ENCODE measurements at regions not wholly inside any gene's neighbourhood (a gene's known extent, or its start where the extent isn't known, plus 50 kb on each side); places are given as distances from the start of the nearest gene placed in this dataset.

DNA sequence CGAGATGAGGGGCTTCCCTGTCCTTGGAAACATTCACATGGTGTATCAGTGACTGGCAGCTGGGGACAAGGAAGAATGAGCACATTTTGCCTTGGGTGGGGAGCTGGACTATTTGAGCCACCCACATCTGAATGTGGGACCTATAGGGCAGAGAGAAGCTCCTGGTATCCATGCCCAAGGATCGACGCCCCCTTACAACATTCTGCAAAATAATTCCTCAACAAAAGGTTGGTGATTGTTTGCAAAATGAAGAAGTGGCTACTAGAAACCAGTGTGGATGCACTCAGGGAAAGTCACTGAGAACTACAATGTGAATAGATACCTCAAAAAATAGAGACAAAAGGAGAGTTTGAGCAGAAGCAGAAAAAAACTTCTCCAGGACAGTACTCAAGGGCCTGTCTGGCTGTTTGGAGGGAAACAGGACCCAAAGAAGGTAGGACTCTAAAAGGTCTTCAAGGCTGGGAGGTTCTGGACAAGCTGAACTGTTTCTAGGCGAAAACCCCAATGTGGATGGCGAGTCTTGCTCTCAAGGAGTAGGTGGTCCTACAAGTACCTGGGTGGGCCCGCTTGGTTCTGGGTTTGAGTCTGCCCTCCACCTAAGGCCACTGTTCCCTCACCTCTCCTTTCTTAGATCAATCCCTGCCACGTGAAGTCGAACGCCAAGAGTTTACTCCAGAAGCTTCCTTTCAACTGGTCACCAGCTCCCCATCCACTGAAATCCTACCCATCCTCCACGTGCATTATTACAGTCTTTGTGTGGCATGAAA lies 125.0 kb upstream of the ZNF746 start:
- TF ChIP-seq, protein P1, sequence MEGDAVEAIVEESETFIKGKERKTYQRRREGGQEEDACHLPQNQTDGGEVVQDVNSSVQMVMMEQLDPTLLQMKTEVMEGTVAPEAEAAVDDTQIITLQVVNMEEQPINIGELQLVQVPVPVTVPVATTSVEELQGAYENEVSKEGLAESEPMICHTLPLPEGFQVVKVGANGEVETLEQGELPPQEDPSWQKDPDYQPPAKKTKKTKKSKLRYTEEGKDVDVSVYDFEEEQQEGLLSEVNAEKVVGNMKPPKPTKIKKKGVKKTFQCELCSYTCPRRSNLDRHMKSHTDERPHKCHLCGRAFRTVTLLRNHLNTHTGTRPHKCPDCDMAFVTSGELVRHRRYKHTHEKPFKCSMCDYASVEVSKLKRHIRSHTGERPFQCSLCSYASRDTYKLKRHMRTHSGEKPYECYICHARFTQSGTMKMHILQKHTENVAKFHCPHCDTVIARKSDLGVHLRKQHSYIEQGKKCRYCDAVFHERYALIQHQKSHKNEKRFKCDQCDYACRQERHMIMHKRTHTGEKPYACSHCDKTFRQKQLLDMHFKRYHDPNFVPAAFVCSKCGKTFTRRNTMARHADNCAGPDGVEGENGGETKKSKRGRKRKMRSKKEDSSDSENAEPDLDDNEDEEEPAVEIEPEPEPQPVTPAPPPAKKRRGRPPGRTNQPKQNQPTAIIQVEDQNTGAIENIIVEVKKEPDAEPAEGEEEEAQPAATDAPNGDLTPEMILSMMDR (optimal IDR thresholded peaks at IDR 0.05 in 1 of 3, IDR thresholded peaks at IDR 0.05 in 1 of 3, conservative IDR thresholded peaks at IDR 0.05 in 1 of 3; ENCODE audit: extremely low read depth in 1 of 3, insufficient read depth in 2 of 3, low read length in 3 of 3): no peak
- no peak for TF ChIP-seq EZH2 (IDR thresholded peaks at IDR 0.05; ENCODE audit: low read length)
- H3K4me3 ChIP-seq (ENCODE audit: control insufficient read depth in 2 of 3, extremely low read depth in 1 of 3, insufficient read depth in 2 of 3, low read depth in 1 of 3, low read length in 3 of 3): peak overlapping the region; percentile 77 to 96 (median 87)
- H3K4me2 ChIP-seq (ENCODE audit: control insufficient read depth, extremely low read depth, insufficient read depth, low read depth, low read length): peak overlapping the region; percentile 78
- H3K9ac ChIP-seq (ENCODE audit: control insufficient read depth, extremely low read depth, insufficient read depth, low read length): no peak overlapping the region
- H4K20me1 ChIP-seq (ENCODE audit: control insufficient read depth, extremely low read depth, insufficient read depth, low read length): peaks cover 8% of the 10 kb centered on the region
- no peak overlapping the region for H3K27ac ChIP-seq (ENCODE audit: control insufficient read depth, insufficient read depth, low read length)
- no peaks in the 10 kb centered on the region for H3K27me3 ChIP-seq (ENCODE audit: control insufficient read depth, extremely low read depth, insufficient read depth, low read length)
- dilution Hi-C loops (cut with MboI; ENCODE audit: extremely low pct_ligation_motif_present, low sequenced_read_pairs): no loop called here
- peaks cover 16 to 17% of the 10 kb centered on the region in 2 experiments for H3K36me3 ChIP-seq (ENCODE audit: control insufficient read depth in 2 of 2, extremely low read depth in 1 of 2, insufficient read depth in 2 of 2, low read length in 2 of 2)
- DNase-seq (ENCODE audit: low read depth, low spot score) (no peak), FAIRE-seq (no peak)
- H2AFZ ChIP-seq (ENCODE audit: control insufficient read depth, low read length): no peak overlapping the region
- no peaks in the 10 kb centered on the region for H3K9me3 ChIP-seq (ENCODE audit: control insufficient read depth, low read depth, low read length)
- H3K9me1 ChIP-seq (ENCODE audit: control insufficient read depth, extremely low read depth, insufficient read depth, low read length): no peaks in the 10 kb centered on the region
- H3K79me2 ChIP-seq (ENCODE audit: control insufficient read depth, insufficient read depth, low read length): peaks cover 44% of the 10 kb centered on the region
- peaks cover 14% of the 10 kb centered on the region for H3K4me1 ChIP-seq (ENCODE audit: control insufficient read depth, extremely low read depth, insufficient read depth, low read length)

DNA sequence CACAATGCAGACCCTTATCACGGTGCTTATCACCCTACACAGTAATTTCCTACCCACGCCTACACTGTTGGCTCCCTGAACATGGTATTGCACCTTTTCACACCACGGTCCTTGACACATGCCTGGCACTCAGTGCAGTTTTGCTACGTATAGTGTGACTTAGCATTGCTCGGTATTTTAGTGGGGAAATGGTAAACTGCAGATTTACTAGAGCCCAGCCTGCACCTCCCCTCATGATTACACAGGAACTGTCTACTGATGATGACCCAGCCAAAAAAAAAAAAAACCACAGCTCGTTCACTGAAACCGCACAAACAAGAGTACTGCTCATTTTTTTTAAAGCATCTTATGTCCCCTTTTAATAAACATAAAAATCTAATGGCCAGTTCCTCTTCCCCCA lies 124.2 kb upstream of the ZNF746 start:
- peaks cover 14% of the 10 kb centered on the region for H3K4me1 ChIP-seq (ENCODE audit: control insufficient read depth, extremely low read depth, insufficient read depth, low read length)
- TF ChIP-seq EZH2 (IDR thresholded peaks at IDR 0.05; ENCODE audit: low read length): no peak
- TF ChIP-seq, protein P1 (optimal IDR thresholded peaks at IDR 0.05 in 1 of 3, IDR thresholded peaks at IDR 0.05 in 1 of 3, conservative IDR thresholded peaks at IDR 0.05 in 1 of 3; ENCODE audit: extremely low read depth in 1 of 3, insufficient read depth in 2 of 3, low read length in 3 of 3): no peak
- no peak overlapping the region for H3K4me2 ChIP-seq (ENCODE audit: control insufficient read depth, extremely low read depth, insufficient read depth, low read depth, low read length)
- dilution Hi-C loops (cut with MboI; ENCODE audit: extremely low pct_ligation_motif_present, low sequenced_read_pairs): no loop called here
- H3K9me3 ChIP-seq (ENCODE audit: control insufficient read depth, low read depth, low read length): no peaks in the 10 kb centered on the region
- H3K9me1 ChIP-seq (ENCODE audit: control insufficient read depth, extremely low read depth, insufficient read depth, low read length): no peaks in the 10 kb centered on the region
- FAIRE-seq (no peak), DNase-seq (ENCODE audit: low read depth, low spot score) (no peak)
- H3K36me3 ChIP-seq (ENCODE audit: control insufficient read depth in 2 of 2, extremely low read depth in 1 of 2, insufficient read depth in 2 of 2, low read length in 2 of 2): peaks cover 21 to 24% of the 10 kb centered on the region in 2 experiments
- no peak overlapping the region for H3K27ac ChIP-seq (ENCODE audit: control insufficient read depth, insufficient read depth, low read length)
- H3K9ac ChIP-seq (ENCODE audit: control insufficient read depth, extremely low read depth, insufficient read depth, low read length): no peak overlapping the region
- H3K79me2 ChIP-seq (ENCODE audit: control insufficient read depth, insufficient read depth, low read length): peaks cover 52% of the 10 kb centered on the region
- H3K4me3 ChIP-seq (ENCODE audit: control insufficient read depth in 2 of 3, extremely low read depth in 1 of 3, insufficient read depth in 2 of 3, low read depth in 1 of 3, low read length in 3 of 3): no peak overlapping the region
- H2AFZ ChIP-seq (ENCODE audit: control insufficient read depth, low read length): no peak overlapping the region
- H3K27me3 ChIP-seq (ENCODE audit: control insufficient read depth, extremely low read depth, insufficient read depth, low read length): no peaks in the 10 kb centered on the region
- peaks cover 8% of the 10 kb centered on the region for H4K20me1 ChIP-seq (ENCODE audit: control insufficient read depth, extremely low read depth, insufficient read depth, low read length)
